GM21619 (cell line): ENCODE measurements at regions not wholly inside any gene's neighbourhood (a gene's known extent, or its start where the extent isn't known, plus 50 kb on each side); places are given as distances from the start of the nearest gene placed in this dataset.

Source experiments
- ATAC-seq: cut with Tn5 transposase; IDR thresholded peaks from one replicate; pipeline ENCODE4 v1.9.1; 2021; ENCODE audit not compliant: unreplicated experiment

DNA sequence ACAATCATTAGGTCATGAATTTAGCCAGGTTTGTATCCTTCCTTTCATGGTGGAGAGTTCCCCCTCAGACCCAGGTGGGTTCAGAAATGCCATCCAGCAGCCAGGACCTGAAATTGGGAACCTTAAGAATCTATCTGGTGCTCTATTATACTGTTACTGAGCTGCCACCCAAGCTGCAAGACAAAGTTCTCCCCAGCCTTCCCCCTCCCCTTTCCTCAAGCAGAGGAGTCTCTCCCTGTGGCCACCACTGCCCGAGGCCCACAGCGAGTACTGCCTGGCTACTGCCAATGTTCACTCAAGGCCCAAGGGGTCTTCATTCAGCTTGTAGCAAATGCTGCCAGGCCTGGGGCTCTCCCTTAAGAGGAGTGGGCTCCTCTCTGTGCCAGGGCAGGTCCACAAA lies 133.8 kb downstream of the TMEM38B start:
- ATAC-seq, result no peak

DNA sequence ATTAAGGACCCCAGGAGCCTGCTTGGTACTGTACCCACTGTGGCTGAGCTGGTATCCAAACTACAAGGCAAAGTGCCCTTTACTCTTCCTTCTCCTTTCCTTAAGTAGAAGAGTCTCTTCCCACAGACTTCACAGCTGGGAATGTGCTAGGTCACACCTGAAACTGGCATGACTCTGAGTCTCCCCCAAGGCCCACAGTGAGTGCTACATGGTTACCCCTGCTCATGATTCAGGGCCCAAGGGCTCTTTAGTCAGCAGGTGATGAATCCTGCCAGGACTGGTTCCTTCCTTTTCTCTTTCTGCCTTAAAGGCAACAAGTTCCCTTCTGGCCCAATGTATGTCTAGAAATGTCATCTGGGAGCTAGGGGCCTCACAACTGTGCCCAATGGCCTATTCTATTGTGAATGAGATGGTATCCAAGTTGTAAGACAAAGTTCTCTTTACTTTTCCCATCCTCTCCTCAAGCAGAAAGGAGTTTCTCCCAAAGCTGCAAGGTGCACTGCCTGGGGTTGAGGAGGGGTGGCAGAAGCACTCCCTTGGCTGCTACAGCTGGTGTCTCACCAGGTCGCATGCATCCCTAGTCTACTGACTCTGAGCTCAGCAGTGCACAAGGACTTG lies 134.4 kb downstream of the TMEM38B start:
- ATAC-seq, result no peak

DNA sequence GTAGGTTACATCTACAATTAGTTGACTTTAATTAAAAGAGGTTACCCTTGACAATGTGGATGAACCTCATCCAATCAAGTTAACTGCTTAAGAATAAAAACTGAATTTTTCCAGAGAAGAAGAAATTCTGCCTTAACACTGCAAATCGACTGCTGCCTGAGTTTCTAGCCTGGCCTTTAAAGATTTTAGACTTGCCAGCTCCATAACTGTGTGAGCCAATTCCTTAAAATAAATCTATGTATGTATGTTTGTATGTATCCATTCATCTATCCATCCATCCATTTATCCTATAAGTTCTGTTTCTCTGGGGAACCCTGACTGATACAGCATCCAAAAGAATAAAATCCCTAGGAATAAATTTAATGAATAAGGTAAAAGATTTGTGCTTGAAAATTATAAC lies 136.1 kb downstream of the TMEM38B start:
- ATAC-seq, result no peak

GRCh38 chr9:105832096-105832710 lies 137.9 kb downstream of the TMEM38B start:
- ATAC-seq, result no peak

- ATAC-seq, result no peak
Observed at GRCh38 chr9:105833271-105833975, 139.1 kb downstream of the TMEM38B start.

GRCh38 chr9:105834404-105834803 lies 140.1 kb downstream of the TMEM38B start:
- ATAC-seq, result no peak

DNA sequence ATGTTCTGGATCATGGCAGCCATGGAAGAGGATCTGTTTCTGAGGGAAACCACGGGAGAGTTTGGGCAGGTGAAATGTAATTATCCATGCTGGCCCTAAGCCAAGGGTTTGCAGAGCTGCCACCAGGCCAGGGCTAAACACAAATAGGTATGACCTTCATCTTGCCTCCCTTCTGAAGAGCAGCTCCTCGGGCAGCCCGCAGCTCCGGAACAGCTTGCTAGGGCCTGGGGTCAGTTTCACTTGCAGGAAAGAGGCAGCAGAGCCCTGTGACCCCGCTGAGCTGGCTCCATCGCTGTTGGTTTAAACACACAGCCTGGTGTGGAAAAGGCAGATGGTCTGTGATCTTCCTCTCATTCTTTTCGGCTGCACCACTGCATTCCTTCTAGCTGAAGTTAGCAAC lies 141.4 kb downstream of the TMEM38B start:
- no peak for ATAC-seq

DNA sequence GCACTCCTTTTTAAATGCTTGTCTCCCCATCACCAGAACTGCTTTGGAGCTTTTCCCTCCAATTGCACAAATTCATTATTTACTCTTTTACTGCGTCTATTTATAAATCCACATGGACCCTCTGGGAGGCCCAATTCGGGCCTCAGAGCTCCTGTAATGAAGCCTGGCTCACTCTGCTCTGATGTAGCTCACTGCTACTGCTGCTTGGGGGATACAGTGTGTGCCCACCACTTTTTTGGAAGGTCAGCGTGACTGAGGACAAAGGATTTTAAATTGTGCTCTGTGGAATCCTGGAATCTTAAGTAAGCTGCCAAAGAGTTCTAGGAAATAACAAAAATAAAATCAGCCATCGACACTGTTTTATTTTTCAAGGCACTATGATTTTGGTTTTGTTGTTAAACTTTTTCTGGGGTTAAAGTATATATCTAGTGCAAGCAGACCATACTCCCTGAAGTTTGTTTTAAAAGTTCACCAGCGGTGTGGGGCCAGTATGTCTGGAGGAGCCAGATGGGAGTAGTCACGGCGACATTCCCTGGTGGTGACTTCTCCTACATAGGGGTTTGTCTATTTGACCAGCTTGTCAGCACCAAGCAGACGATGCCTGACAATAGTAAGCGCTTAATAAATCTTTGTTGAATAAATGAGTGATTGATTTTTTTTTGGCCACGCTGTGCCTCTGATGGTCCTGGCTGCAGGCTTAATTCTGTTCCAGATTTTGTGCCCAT lies 142.8 kb downstream of the TMEM38B start:
- ATAC-seq, result no peak

GRCh38 chr9:105841562-105841961 lies 147.2 kb downstream of the TMEM38B start:
- no peak for ATAC-seq

- peak; percentile 48 for ATAC-seq
Observed at GRCh38 chr9:105842023-105842644, 147.8 kb downstream of the TMEM38B start.

DNA sequence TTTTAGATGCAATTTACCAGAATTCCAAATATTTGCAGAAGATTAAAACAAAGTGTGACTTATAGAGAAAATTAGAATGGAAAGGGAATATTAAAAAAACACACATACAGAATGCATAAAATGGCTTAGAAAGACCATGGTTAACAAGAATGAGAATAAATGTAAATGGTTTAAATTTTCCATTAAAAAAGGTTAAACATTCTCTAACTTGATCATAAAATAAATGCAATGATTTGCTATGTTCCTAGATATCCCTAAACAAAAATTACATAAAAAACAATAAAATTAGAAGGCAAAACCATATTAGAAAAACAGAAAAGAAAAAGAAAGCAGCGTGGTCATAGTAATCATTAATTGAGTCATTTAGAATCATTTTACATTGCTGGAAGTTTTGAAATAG lies 152.5 kb downstream of the TMEM38B start:
- no peak for ATAC-seq

GRCh38 chr9:105850852-105851500 lies 156.6 kb downstream of the TMEM38B start:
- no peak for ATAC-seq

GRCh38 chr9:105854026-105854782 lies 159.9 kb downstream of the TMEM38B start:
- ATAC-seq, result no peak

- ATAC-seq, result no peak
Observed at GRCh38 chr9:105854783-105855724, 160.7 kb downstream of the TMEM38B start.

- ATAC-seq, result no peak
Observed at GRCh38 chr9:105855987-105856386, 161.6 kb downstream of the TMEM38B start.

- ATAC-seq, result peak; percentile 82
Observed at GRCh38 chr9:105858006-105858690, 163.8 kb downstream of the TMEM38B start.

GRCh38 chr9:105858877-105859276 lies 164.5 kb downstream of the TMEM38B start:
- ATAC-seq, result no peak

DNA sequence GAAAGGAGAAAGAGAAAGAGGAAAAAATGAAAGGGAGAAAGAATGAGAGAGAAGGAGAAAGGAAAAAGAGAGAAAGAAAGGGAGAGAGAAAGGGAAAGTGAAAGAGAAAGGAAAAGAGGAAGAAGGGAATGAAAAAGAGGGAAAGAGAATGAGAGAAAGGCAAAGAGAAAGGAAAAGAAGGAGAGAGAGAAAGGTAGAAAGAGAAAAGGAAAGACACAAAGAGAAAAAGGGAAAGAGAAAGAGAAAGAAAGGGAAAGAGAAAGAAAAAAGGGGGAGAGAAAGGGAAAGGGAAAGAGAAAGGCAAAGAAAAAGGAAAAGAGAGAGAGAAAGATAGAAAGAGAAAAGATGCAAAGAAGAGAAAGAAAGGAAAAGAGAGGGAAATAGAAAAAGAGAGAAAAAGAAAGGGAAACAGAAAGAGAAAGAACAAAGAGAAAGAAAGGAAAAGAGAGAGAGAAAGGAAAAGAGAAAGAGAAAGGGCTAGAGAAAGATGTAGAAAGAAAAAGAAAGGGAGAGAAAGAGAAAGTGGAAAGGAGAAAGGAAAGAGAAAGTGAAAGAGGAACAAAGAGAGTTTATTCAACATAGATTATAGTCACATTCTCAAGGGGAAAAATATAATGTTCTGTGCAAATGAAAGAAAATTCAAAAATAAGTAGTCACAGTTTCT lies 165.2 kb downstream of the TMEM38B start:
- no peak for ATAC-seq
